ENCODE measurements at regions not wholly inside any gene's neighbourhood (a gene's known extent, or its start where the extent isn't known, plus 50 kb on each side); places are given as distances from the start of the nearest gene placed in this dataset.

- H3K36me3 ChIP-seq (ENCODE audit: control insufficient read depth, insufficient read depth, low read length), result no peaks in the 10 kb centered on the region
- no peak overlapping the region for H3K9ac ChIP-seq (ENCODE audit: low read depth, low read length)
- H4K8ac ChIP-seq (ENCODE audit: low read depth in 2 of 2, low read length in 2 of 2), result no peak overlapping the region
- no peak overlapping the region for H3K56ac ChIP-seq (ENCODE audit: extremely low read depth, insufficient read depth, low read length)
- no peak overlapping the region for H4K5ac ChIP-seq (ENCODE audit: low read depth, low read length)
- no peak overlapping the region for H3K27ac ChIP-seq (ENCODE audit: insufficient read depth, low read length)
- H3K4me1 ChIP-seq (ENCODE audit: control insufficient read depth, insufficient read depth, low read length), result no peaks in the 10 kb centered on the region
- H2BK20ac ChIP-seq (ENCODE audit: low read depth, low read length), result no peak overlapping the region
- in situ Hi-C loops (cut with MboI; ENCODE audit: low sequenced_read_pairs) (no loop called here), dilution Hi-C loops (cut with HindIII; ENCODE audit: low sequenced_read_pairs, unreplicated experiment) (no loop called here), intact Hi-C loops (cut with micrococcal nuclease) (no loop called here)
- H2AFZ ChIP-seq (replicated peaks; ENCODE audit: low read length, poor library complexity), result no peak overlapping the region
- no peak for DNase-seq
- ATAC-seq (ENCODE audit: low read depth), result no peak
- no peak overlapping the region for H2AK9ac ChIP-seq (replicated peaks; ENCODE audit: low read depth, low read length, poor library complexity)
- no peak overlapping the region for H2AK5ac ChIP-seq (ENCODE audit: low read depth, low read length)
- WGBS, 2 experiments (ENCODE audit: extremely low coverage in 2 of 2, insufficient read length in 1 of 2), result no CpG with 5 or more reads among the region's 1 CpG
- no peaks in the 10 kb centered on the region for H4K20me1 ChIP-seq (ENCODE audit: insufficient read depth, low read length)
- H3K18ac ChIP-seq (ENCODE audit: low read depth, low read length), result no peak overlapping the region
- no peak overlapping the region for H2BK15ac ChIP-seq (ENCODE audit: low read depth, low read length)
- no peaks in the 10 kb centered on the region for H3K27me3 ChIP-seq (ENCODE audit: control insufficient read depth, insufficient read depth, low read length)
- CTCF ChIA-PET, result no interaction called here
- H4K91ac ChIP-seq (ENCODE audit: insufficient read depth, low read depth, low read length), result no peak overlapping the region
- no peak overlapping the region for H3K23ac ChIP-seq (ENCODE audit: low read depth, low read length)
- H2BK5ac ChIP-seq (ENCODE audit: low read depth, low read length, poor library complexity, severe bottlenecking), result no peak overlapping the region
- no peak overlapping the region for H3K14ac ChIP-seq (replicated peaks; ENCODE audit: low read depth, low read length)
- H3K4me3 ChIP-seq (ENCODE audit: insufficient read depth, low read depth, low read length), result no peak overlapping the region
- no peak overlapping the region for H3K4ac ChIP-seq (ENCODE audit: low read depth, low read length)
- H3K9me1 ChIP-seq (ENCODE audit: insufficient read depth, low read length), result no peaks in the 10 kb centered on the region
- H3K4me2 ChIP-seq (ENCODE audit: low read depth, low read length), result no peak overlapping the region
- no TSS peak for BruUV-seq (replicated peaks)
- H3K9me3 ChIP-seq (ENCODE audit: control insufficient read depth, insufficient read depth, low read length), result no peaks in the 10 kb centered on the region
- POLR2A ChIA-PET (ENCODE audit: unreplicated experiment), result no interaction called here
- H3K79me1 ChIP-seq (ENCODE audit: low read depth in 1 of 2, low read length in 2 of 2), result no peaks in the 10 kb centered on the region
- TF ChIP-seq RFX5 (IDR thresholded peaks at IDR 0.05; ENCODE audit: low read depth, low read length) (no peak), RCOR1 (IDR thresholded peaks at IDR 0.05; ENCODE audit: insufficient replicate concordance, low read length) (no peak), ELK1 (IDR thresholded peaks at IDR 0.05; ENCODE audit: borderline replicate concordance, low read depth, low read length) (no peak), CEBPB (IDR thresholded peaks at IDR 0.05; ENCODE audit: low read depth, low read length) (no peak), FOS (IDR thresholded peaks at IDR 0.05; ENCODE audit: low read depth, low read length) (no peak), MAZ (IDR thresholded peaks at IDR 0.05; ENCODE audit: borderline replicate concordance, low read depth, low read length) (no peak), MXI1 (IDR thresholded peaks at IDR 0.05; ENCODE audit: borderline replicate concordance, low read depth, low read length) (no peak), POLR2A (IDR thresholded peaks at IDR 0.05; ENCODE audit: low read depth, low read length) (no peak)
- no peak overlapping the region for H2BK120ac ChIP-seq (ENCODE audit: low read depth, low read length)
These were observed 108.6 kb upstream of the CCDC196 start for GRCh38 chr14:66377574-66377973.
